ENCODE measurements at regions not wholly inside any gene's neighbourhood (a gene's known extent, or its start where the extent isn't known, plus 50 kb on each side); places are given as distances from the start of the nearest gene placed in this dataset.
"Not testable (repeated sequence)": the region's sequence is repeated elsewhere in the genome, so short reads cannot be mapped to it uniquely, and the experiment has no call there.

DNA sequence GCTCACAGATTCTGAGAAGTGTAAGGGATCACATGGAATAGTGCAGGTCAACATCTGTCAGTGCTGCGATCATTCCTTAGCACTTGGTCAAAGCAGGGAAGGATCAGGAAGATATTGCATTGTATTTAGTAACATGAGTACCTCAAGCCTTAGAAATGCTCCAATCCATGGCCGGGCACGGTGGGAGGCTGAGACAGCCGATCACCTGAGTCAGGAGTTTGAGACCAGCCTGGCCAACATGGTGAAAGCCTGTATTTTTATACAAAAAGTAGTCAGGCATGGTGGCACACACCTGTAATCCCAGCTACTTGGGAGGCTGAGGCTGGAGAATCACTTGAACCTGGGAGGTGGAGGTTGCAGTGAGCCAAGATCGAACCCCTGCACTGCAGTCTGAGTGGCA lies 112.5 kb downstream of the CRYBB2 start:
- WGBS (ENCODE audit: insufficient coverage), result 89% methylated on average over 3 of the region's 5 CpGs
- H3K36me3 ChIP-seq (ENCODE audit: control insufficient read depth, insufficient read depth, low read length); DNase-seq: not testable (repeated sequence)

DNA sequence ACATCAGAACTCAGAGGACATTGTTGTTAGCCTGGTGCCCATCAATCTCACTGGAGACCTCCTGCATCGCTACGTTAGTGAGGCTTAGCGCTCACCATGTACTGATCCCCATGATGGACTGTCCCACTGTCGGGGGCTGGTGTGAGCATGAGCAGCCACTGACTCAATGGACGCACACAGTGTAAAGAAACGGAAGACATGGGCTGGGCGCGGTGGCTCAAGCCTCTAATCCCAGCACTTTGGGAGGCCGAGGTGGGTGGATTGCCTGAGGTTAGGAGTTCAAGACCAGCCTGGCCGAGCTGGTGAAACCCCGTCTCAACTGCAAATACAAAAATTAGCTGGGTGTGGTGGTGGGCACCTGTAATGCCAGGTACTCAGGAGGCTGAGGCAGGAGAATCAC lies 112.9 kb downstream of the CRYBB2 start:
- WGBS (ENCODE audit: insufficient coverage), result 94% methylated on average over 11 of the region's 11 CpGs
- Histone ChIP-seq H3K27ac (ENCODE audit: low read length) (no peak overlapping the region), H3K9me3 (replicated peaks; ENCODE audit: control insufficient read depth, low read depth, low read length) (no peaks in the 10 kb centered on the region), H3K4me3 (ENCODE audit: low read length) (no peak overlapping the region), H3K36me3 (ENCODE audit: control insufficient read depth, insufficient read depth, low read length) (no peaks in the 10 kb centered on the region), H3K4me1 (ENCODE audit: control insufficient read depth, insufficient read depth, low read length) (no peaks in the 10 kb centered on the region), H3K27me3 (ENCODE audit: control insufficient read depth, insufficient read depth, low read length) (no peaks in the 10 kb centered on the region)
- DNase-seq, result no peak

More for the DNA sequence above, 112.5 kb downstream of the CRYBB2 start:
- H3K27me3 ChIP-seq (ENCODE audit: control insufficient read depth, insufficient read depth, low read length); H3K4me3 ChIP-seq (ENCODE audit: low read length); H3K27ac ChIP-seq (ENCODE audit: low read length); H3K4me1 ChIP-seq (ENCODE audit: control insufficient read depth, insufficient read depth, low read length); H3K9me3 ChIP-seq (replicated peaks; ENCODE audit: control insufficient read depth, low read depth, low read length): not testable (repeated sequence)

DNA sequence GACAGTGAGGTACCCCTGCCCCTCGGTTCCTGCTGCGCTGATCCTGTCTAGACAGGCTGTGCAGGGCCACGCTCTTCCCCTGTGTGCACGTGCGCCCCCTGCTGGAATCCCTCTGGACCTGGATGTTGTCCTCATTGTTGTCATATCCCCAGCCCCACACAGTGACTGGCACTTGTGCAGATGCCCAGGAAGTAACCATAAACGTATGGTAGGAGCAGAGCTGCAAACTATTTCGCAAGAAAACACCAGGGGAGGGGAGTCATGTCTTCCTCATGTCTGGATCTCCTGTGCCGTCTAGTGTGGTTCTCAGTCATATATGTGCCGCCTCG lies 114.7 kb downstream of the CRYBB2 start:
- H3K4me1 ChIP-seq (ENCODE audit: control insufficient read depth, insufficient read depth, low read length), result no peaks in the 10 kb centered on the region
- no peak overlapping the region for H3K27ac ChIP-seq (ENCODE audit: low read length)
- H3K27me3 ChIP-seq (ENCODE audit: control insufficient read depth, insufficient read depth, low read length), result no peaks in the 10 kb centered on the region
- DNase-seq, result no peak
- H3K4me3 ChIP-seq (ENCODE audit: low read length), result no peak overlapping the region
- H3K36me3 ChIP-seq (ENCODE audit: control insufficient read depth, insufficient read depth, low read length), result no peaks in the 10 kb centered on the region
- 19% methylated on average over 4 of the region's 10 CpGs for WGBS (ENCODE audit: insufficient coverage)
- H3K9me3 ChIP-seq (replicated peaks; ENCODE audit: control insufficient read depth, low read depth, low read length), result peaks cover 4% of the 10 kb centered on the region

DNA sequence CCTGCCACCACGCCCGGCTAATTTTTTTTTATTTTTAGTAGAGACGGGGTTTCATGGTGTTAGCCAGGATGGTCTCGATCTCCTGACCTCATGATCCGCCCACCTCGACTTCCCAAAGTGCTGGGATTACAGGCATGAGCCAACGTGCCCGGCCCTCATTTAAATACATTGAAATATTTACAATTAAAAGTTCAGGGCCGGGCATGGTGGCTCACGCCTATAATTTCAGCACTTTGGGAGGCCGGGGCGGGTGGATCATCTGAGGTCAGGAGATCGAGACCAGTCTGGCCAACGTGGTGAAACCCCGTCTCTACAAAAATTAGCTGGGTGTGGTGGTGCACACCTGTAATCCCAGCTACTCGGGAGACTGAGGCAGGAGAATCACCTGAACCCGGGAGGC lies 115.2 kb downstream of the CRYBB2 start:
- H3K27ac ChIP-seq (ENCODE audit: low read length); H3K9me3 ChIP-seq (replicated peaks; ENCODE audit: control insufficient read depth, low read depth, low read length); H3K4me1 ChIP-seq (ENCODE audit: control insufficient read depth, insufficient read depth, low read length); DNase-seq; H3K4me3 ChIP-seq (ENCODE audit: low read length); H3K36me3 ChIP-seq (ENCODE audit: control insufficient read depth, insufficient read depth, low read length); H3K27me3 ChIP-seq (ENCODE audit: control insufficient read depth, insufficient read depth, low read length): not testable (repeated sequence)
- 91% methylated on average over 15 of the region's 17 CpGs for WGBS (ENCODE audit: insufficient coverage)

DNA sequence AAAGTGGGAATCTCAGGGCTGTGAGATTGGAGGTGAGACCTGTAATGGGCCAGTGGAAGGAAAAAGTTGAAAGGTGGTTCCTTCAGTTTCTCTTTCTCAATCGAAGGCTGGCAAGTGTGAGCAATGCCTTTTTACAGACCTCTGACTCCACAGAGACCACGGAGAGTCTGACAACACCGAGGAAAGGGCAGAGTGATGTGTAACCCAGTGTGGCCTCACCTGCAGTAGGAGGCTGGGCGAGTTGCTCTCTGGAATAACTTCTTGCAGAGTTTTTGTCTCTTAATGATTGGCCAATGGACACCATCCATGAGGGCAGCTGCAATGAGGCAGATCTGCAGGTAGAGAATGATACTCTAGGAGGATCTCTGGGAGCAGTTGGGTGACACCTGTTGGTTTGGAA lies 115.8 kb downstream of the CRYBB2 start:
- H3K27ac ChIP-seq (ENCODE audit: low read length); H3K36me3 ChIP-seq (ENCODE audit: control insufficient read depth, insufficient read depth, low read length); H3K4me3 ChIP-seq (ENCODE audit: low read length); H3K4me1 ChIP-seq (ENCODE audit: control insufficient read depth, insufficient read depth, low read length); H3K9me3 ChIP-seq (replicated peaks; ENCODE audit: control insufficient read depth, low read depth, low read length); DNase-seq; H3K27me3 ChIP-seq (ENCODE audit: control insufficient read depth, insufficient read depth, low read length): not testable (repeated sequence)
- WGBS (ENCODE audit: insufficient coverage), result 92% methylated on average over 3 of the region's 4 CpGs

DNA sequence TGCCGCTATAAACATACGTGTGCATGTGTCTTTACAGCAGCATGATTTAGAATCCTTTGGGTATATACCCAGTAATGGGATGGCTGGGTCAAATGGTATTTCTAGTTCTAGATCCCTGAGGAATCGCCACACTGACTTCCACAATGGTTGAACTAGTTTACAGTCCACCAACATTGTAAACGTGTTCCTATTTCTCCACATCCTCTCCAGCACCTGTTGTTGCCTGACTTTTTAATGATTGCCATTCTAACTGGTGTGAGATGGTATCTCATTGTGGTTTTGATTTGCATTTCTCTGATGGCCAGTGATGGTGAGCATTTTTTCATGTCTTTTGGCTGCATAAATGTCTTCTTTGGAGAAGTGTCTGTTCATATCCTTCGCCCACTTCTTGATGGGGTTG lies 121.1 kb downstream of the CRYBB2 start:
- not testable (repeated sequence) for H3K27ac ChIP-seq (ENCODE audit: low read length); H3K4me3 ChIP-seq (ENCODE audit: low read length); DNase-seq; H3K9me3 ChIP-seq (replicated peaks; ENCODE audit: control insufficient read depth, low read depth, low read length); H3K4me1 ChIP-seq (ENCODE audit: control insufficient read depth, insufficient read depth, low read length); H3K36me3 ChIP-seq (ENCODE audit: control insufficient read depth, insufficient read depth, low read length); H3K27me3 ChIP-seq (ENCODE audit: control insufficient read depth, insufficient read depth, low read length)
- WGBS (ENCODE audit: insufficient coverage), result no CpG with 5 or more reads among the region's 5 CpGs

DNA sequence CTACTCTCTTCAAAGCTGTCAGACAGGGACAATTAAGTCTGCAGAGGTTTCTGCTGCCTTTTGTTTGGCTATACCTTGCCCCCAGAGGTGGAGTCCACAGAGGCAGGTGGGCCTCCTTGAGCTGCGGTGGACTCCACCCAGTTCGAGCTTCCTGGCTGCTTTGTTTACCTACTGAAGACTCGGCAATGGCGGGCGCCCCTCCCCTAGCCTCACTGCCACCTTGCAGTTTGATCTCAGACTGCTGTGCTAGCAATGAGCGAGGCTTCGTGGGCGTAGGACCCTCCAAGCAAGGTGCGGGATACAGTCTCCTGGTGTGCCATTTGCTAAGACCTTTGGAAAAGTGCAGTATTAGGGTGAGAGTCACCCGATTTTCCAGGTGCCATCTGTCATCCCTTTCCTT lies 124.9 kb downstream of the CRYBB2 start:
- WGBS (ENCODE audit: insufficient coverage), result 97% methylated on average over 10 of the region's 10 CpGs
- H3K27me3 ChIP-seq (ENCODE audit: control insufficient read depth, insufficient read depth, low read length); H3K4me1 ChIP-seq (ENCODE audit: control insufficient read depth, insufficient read depth, low read length); H3K9me3 ChIP-seq (replicated peaks; ENCODE audit: control insufficient read depth, low read depth, low read length); H3K36me3 ChIP-seq (ENCODE audit: control insufficient read depth, insufficient read depth, low read length); H3K4me3 ChIP-seq (ENCODE audit: low read length); DNase-seq; H3K27ac ChIP-seq (ENCODE audit: low read length): not testable (repeated sequence)

DNA sequence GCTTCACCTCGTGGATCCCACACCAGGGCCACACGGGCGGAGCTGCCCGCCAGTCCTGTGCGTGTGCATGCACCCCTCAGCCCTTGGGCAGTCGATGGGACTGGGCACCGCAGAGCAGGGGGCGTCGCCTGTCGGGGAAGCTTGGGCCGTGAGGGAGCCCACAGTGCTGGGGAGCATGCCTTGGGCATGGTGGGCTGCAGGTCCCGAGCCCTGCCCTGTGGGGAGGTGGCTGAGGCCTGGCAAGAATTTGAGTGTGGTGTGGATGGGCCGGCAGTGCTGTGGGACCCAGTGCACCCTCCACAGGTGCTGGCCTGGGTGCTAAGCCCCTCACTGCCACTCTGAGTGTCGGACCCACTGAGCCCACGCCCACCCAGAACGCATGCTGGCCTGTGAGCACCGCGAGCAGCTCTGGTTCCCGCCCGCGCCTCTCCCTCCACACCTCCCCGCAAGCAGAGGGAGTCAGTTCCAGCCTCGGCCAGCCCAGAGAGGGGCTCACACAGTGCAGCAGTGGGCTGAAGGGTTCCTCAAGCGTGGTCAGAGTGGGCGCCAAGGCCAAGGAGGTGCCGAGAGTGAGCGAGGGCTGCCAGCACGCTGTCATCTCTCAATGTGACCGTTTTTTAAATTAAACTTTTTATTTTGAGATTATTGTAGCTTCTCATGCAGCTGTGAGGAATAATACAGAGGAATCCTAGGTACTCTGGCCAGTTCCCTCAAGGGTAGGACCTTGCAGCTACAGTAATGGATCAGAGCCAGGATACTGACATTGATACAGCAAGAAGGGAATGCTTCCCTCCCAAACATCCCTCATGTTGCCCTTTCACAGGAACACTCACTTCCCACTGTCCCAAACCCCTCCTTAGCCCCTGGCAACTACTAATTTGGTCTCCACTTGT lies 127.7 kb downstream of the CRYBB2 start:
- peaks cover 27% of the 10 kb centered on the region for H3K36me3 ChIP-seq (ENCODE audit: control insufficient read depth, insufficient read depth, low read length)
- H3K4me3 ChIP-seq (ENCODE audit: low read length), result no peak overlapping the region
- no peak overlapping the region for H3K27ac ChIP-seq (ENCODE audit: low read length)
- H3K9me3 ChIP-seq (replicated peaks; ENCODE audit: control insufficient read depth, low read depth, low read length), result no peaks in the 10 kb centered on the region
- WGBS (ENCODE audit: insufficient coverage), result 87% methylated on average over 29 of the region's 29 CpGs
- no peaks in the 10 kb centered on the region for H3K4me1 ChIP-seq (ENCODE audit: control insufficient read depth, insufficient read depth, low read length)
- DNase-seq, result peak; percentile 25
- H3K27me3 ChIP-seq (ENCODE audit: control insufficient read depth, insufficient read depth, low read length), result no peaks in the 10 kb centered on the region

DNA sequence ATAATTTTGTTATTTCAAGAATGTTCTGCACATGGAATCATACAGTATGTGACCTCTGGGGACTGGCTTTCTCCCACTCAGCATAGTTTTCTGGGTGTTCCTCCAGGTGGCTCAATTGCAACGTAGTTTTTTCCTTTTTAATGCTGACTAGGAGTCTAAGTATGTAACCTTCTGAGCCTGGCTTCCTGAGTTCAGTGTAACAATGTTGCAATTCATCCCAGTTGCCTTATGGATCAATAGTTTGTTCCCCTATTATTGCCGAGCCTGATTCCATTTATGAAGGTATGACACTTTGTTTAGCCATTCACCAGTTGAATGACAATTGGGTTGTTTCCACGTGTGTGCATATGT lies 128.3 kb downstream of the CRYBB2 start:
- 50% methylated on average over 1 of the region's 3 CpGs for WGBS (ENCODE audit: insufficient coverage)
- H3K27me3 ChIP-seq (ENCODE audit: control insufficient read depth, insufficient read depth, low read length), result no peaks in the 10 kb centered on the region
- no peaks in the 10 kb centered on the region for H3K4me1 ChIP-seq (ENCODE audit: control insufficient read depth, insufficient read depth, low read length)
- no peak overlapping the region for H3K4me3 ChIP-seq (ENCODE audit: low read length)
- DNase-seq, result no peak
- H3K27ac ChIP-seq (ENCODE audit: low read length), result no peak overlapping the region
- peaks cover 31% of the 10 kb centered on the region for H3K36me3 ChIP-seq (ENCODE audit: control insufficient read depth, insufficient read depth, low read length)
- no peaks in the 10 kb centered on the region for H3K9me3 ChIP-seq (replicated peaks; ENCODE audit: control insufficient read depth, low read depth, low read length)

DNA sequence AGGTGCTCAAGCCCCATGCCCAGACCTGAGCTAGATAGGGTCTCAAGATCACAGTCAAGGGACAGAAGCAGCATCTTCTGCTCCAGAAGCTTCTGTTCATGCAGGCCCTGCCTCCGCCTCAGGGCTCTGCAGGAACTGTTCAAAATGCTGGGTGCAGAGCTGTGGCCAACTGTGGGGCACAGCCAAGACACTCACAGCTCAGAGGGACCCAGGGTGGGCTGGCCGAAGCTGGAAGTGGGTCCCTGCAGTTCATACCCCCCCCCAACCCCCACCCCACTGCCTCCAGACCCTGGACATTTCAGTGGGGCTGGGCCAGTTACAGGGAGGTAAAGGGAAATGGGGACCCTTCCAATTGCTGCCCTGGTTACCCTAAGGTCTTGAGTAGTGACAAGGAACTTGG lies 129.0 kb downstream of the CRYBB2 start:
- WGBS (ENCODE audit: insufficient coverage), result no CpG with 5 or more reads among the region's 2 CpGs
- DNase-seq, result no peak
- Histone ChIP-seq H3K4me1 (ENCODE audit: control insufficient read depth, insufficient read depth, low read length) (no peaks in the 10 kb centered on the region), H3K36me3 (ENCODE audit: control insufficient read depth, insufficient read depth, low read length) (peaks cover 32% of the 10 kb centered on the region), H3K9me3 (replicated peaks; ENCODE audit: control insufficient read depth, low read depth, low read length) (no peaks in the 10 kb centered on the region), H3K27me3 (ENCODE audit: control insufficient read depth, insufficient read depth, low read length) (no peaks in the 10 kb centered on the region), H3K27ac (ENCODE audit: low read length) (no peak overlapping the region), H3K4me3 (ENCODE audit: low read length) (no peak overlapping the region)

DNA sequence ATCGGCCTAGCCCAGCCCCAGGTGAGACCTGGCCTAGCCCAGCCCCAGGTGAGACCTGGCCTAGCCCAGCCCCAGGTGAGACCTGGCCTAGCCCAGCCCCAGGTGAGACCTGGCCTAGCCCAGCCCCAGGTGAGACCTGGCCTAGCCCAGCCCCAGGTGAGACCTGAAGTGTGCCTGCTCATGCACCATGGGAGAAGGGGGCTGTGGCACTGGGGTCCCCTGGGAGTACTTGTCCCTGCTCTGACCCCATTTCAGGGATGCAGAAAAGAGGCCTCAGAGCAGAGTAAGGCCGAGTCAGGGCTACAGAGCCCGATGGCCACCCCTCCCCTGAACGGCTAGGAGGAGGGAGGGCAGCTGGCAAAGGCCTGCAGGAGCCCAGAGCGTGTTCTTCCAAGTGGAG lies 129.6 kb downstream of the CRYBB2 start:
- H3K4me1 ChIP-seq (ENCODE audit: control insufficient read depth, insufficient read depth, low read length); H3K4me3 ChIP-seq (ENCODE audit: low read length); H3K9me3 ChIP-seq (replicated peaks; ENCODE audit: control insufficient read depth, low read depth, low read length); DNase-seq; H3K27me3 ChIP-seq (ENCODE audit: control insufficient read depth, insufficient read depth, low read length); H3K27ac ChIP-seq (ENCODE audit: low read length): not testable (repeated sequence)
- no CpG with 5 or more reads among the region's 5 CpGs for WGBS (ENCODE audit: insufficient coverage)
- H3K36me3 ChIP-seq (ENCODE audit: control insufficient read depth, insufficient read depth, low read length), result peaks cover 38% of the 10 kb centered on the region
